Sigmoid colon (tissue), 6 donors: ENCODE measurements at regions not wholly inside any gene's neighbourhood (a gene's known extent, or its start where the extent isn't known, plus 50 kb on each side); places are given as distances from the start of the nearest gene placed in this dataset.

Experiments used
- DNase-seq: peaks from one replicate; pipeline ENCODE4 v3.0.0-alpha.2; 2019
- H3K27ac ChIP-seq, 4 donors: fragments of 200-600 bp; sonication (generic); one replicate each; pipeline ENCODE4 v1.5.1; 2016 to 2019; ENCODE audit warnings: mild to moderate bottlenecking in 1 of 4
- H3K27me3 ChIP-seq, 3 donors: fragments of 200-600 bp; sonication (generic); one replicate each; pipeline ENCODE4 v1.5.1; 2019; ENCODE audit warnings: mild to moderate bottlenecking in 1 of 3
- H3K36me3 ChIP-seq, 4 donors: fragments of 200-600 bp; sonication (generic); one replicate each; pipeline ENCODE4 v1.5.1; 2016 to 2019
- H3K4me1 ChIP-seq, 4 donors: fragments of 200-600 bp; sonication (generic); one replicate each; pipeline ENCODE4 v1.5.1; 2017 to 2019
- H3K4me3 ChIP-seq, 4 donors: fragments of 200-600 bp; sonication (generic); one replicate each; pipeline ENCODE4 v1.5.1; 2017 to 2019; ENCODE audit warnings: mild to moderate bottlenecking in 2 of 4, moderate library complexity in 1 of 4
- H3K9me3 ChIP-seq, 4 donors: fragments of 200-600 bp in 3 of 4; sonication (generic) in 3 of 4; one replicate each; pipeline versions ENCODE4 v1.5.1 to v1.6.1; 2013 to 2019
- CTCF ChIP-seq, 4 experiments: fragments of 450-650 bp in 3 of 4; fragments of 200-600 bp in 1 of 4; IDR thresholded peaks; one replicate each; pipeline ENCODE4 v1.5.1; 2016 to 2019; ENCODE audit warnings: antibody characterized with exemption in 4 of 4, mild to moderate bottlenecking in 3 of 4, moderate library complexity in 2 of 4
- EP300 ChIP-seq, 4 donors: sonication (generic); formaldehyde crosslinking; IDR thresholded peaks; one replicate each; pipeline ENCODE4 v1.6.1; 2017; ENCODE audit warnings: antibody characterized with exemption in 4 of 4
- POLR2A ChIP-seq, 2 donors: fragments of 450-650 bp; IDR thresholded peaks; one replicate each; pipeline ENCODE4 v1.6.1; 2016; ENCODE audit warnings: antibody characterized with exemption in 2 of 2, mild to moderate bottlenecking in 2 of 2, moderate library complexity in 2 of 2
- POLR2AphosphoS5 ChIP-seq, 4 donors: sonication (generic); formaldehyde crosslinking; IDR thresholded peaks; one replicate each; pipeline ENCODE4 v1.6.1; 2017; ENCODE audit warnings: antibody characterized with exemption in 4 of 4
- WGBS, 2 donors: extraction: QIAGEN DNeasy Blood & Tissue Kit; methylation state at CpG; one replicate each; pipeline ENCODE4 v1.1.7; 2013; 5-methylcytosine and 5-hydroxymethylcytosine counted together
- intact Hi-C: fragments of 100-400 bp; cut with DNase I; formaldehyde crosslinking; loops from one replicate; pipeline ENCODE4 v1.15.1; 2023
- donor health status: healthy with polysubstance abuse.
- donor health status: healthy.

DNA sequence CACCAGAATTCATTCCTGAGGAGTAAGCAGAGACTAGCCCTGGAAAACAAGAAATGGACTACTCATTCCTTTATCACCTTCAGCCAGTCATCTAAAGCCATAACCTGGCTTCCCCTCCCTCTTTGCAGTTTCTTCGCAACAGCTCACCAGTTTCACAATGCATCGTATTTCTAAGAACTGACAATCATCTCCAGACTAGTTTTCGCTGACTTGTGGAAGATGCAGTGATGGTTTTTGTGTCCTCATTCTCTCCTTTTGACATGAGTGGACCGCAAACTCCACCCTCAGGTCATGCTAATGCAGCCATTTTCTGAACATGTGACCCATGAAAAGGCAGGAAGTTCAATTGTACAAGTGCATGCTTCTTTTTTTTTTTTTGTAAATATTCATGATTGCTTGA lies 1203.5 kb downstream of the PCDH7 start:
- H3K27ac ChIP-seq: no peak overlapping the region
- no peaks in the 10 kb centered on the region for H3K27me3 ChIP-seq
- intact Hi-C loops: no loop called here
- H3K9me3 ChIP-seq: no peaks in the 10 kb centered on the region
- TF ChIP-seq POLR2AphosphoS5 (IDR thresholded peaks at IDR 0.05) (no peak), EP300 (IDR thresholded peaks at IDR 0.05) (no peak), CTCF (IDR thresholded peaks at IDR 0.05) (no peak), POLR2A (IDR thresholded peaks at IDR 0.05) (no peak)
- WGBS, 2 donors: 91 to 92% methylated on average over 4 of the region's 4 CpGs
- no peaks in the 10 kb centered on the region for H3K4me1 ChIP-seq
- no peaks in the 10 kb centered on the region for H3K36me3 ChIP-seq
- H3K4me3 ChIP-seq: no peak overlapping the region
- no peak for DNase-seq

DNA sequence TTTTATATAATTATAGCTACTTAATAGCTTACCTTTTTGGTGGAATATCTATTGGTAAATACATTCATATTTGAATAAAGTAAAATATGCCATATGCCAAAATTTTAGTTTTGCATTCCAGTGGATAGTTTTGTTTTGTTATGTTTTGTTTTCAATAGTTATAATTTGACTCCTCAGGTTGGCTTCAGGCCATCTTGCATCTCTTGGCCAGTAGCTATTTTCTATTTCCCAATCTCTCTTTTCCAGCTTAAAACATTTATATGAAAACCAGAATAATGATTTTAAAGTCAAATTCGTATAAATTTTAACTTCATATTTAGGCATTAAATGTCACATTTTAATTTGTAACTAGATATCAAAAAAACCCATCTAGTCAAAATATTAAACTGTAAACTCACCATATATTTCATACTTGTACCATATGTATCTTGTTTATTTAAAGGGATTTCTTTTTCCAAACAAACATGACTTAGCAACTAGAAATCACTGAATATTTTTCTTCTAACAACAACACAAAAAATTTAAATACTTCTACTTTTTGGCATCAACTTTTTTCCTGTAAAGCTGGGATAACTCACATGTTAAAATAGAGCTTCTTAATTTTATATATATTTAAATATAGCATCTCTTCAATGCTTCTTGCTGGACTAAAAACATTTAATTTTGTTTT lies 1209.6 kb downstream of the PCDH7 start:
- TF ChIP-seq POLR2AphosphoS5 (IDR thresholded peaks at IDR 0.05): no peak
- no peaks in the 10 kb centered on the region for H3K36me3 ChIP-seq
- no peak for DNase-seq
- H3K4me3 ChIP-seq: no peak overlapping the region
- no peak overlapping the region for H3K27ac ChIP-seq
- intact Hi-C loops: no loop called here
- H3K27me3 ChIP-seq: no peaks in the 10 kb centered on the region
- 68 to 77% methylated on average over 1 of the region's 1 CpG for WGBS, 2 donors
- no peaks in the 10 kb centered on the region for H3K4me1 ChIP-seq
- no peaks in the 10 kb centered on the region for H3K9me3 ChIP-seq

- no peak for TF ChIP-seq POLR2A (IDR thresholded peaks at IDR 0.05)
- Histone ChIP-seq H3K4me3 (no peak overlapping the region), H3K9me3 (no peaks in the 10 kb centered on the region), H3K4me1 (no peaks in the 10 kb centered on the region), H3K27me3 (no peaks in the 10 kb centered on the region), H3K36me3 (no peaks in the 10 kb centered on the region), H3K27ac (no peak overlapping the region)
- WGBS, 2 donors: 29 to 58% methylated on average over 3 of the region's 3 CpGs
- intact Hi-C loops: no loop called here
- no peak for DNase-seq
Observed at GRCh38 chr4:31946456-31946855, 1226.3 kb downstream of the PCDH7 start.

DNA sequence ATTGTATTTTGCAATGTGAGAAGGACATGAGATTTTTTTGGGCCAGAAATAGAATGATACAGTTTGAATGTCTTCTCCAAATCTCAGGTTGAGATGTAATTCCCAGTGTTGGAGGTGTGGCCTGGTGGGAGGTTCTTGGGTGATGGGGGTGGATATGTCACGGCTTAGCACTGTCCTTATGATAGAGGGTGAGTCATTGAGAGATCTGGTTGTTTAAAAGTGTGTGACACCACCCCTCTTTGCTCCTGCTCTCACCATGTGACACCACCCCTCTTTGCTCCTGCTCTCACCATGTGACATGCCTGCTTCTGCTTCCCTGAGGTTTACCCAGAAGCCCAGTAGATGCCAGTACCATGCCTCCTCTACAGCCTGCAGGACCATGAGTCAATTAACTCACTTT lies 1226.9 kb downstream of the PCDH7 start:
- no peak for DNase-seq
- 67 to 82% methylated on average over 1 of the region's 1 CpG for WGBS, 2 donors
- no peaks in the 10 kb centered on the region for H3K27me3 ChIP-seq
- no peaks in the 10 kb centered on the region for H3K36me3 ChIP-seq
- intact Hi-C loops: no loop called here
- H3K9me3 ChIP-seq: no peaks in the 10 kb centered on the region
- TF ChIP-seq POLR2A (IDR thresholded peaks at IDR 0.05) (no peak), EP300 (IDR thresholded peaks at IDR 0.05) (no peak), POLR2AphosphoS5 (IDR thresholded peaks at IDR 0.05) (no peak), CTCF (IDR thresholded peaks at IDR 0.05) (no peak)
- H3K4me3 ChIP-seq: no peak overlapping the region
- no peak overlapping the region for H3K27ac ChIP-seq
- H3K4me1 ChIP-seq: no peaks in the 10 kb centered on the region

DNA sequence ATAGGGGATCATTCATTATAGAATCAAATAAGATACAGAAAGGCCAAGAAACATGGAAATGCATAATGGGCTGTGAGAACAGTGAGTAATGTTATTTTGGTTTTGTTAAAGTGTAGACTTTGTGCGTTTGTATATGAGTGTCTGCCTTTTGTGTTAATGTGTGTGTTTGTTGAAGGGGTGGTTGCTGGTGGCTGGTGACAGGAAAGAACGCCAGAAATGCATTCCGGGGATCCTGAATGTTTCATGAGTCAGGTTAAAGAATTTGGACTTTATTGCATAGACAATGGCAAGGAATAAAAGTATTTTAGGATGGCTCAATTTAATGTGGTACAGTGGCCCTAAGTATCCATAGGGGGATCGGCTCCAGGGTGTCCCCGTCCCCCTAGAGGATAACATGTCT lies 1228.9 kb downstream of the PCDH7 start:
- H3K27me3 ChIP-seq: no peaks in the 10 kb centered on the region
- no peak overlapping the region for H3K27ac ChIP-seq
- intact Hi-C loops: no loop called here
- no peak for DNase-seq
- no peaks in the 10 kb centered on the region for H3K36me3 ChIP-seq
- WGBS, 2 donors: 87 to 90% methylated on average over 5 of the region's 5 CpGs
- no peaks in the 10 kb centered on the region for H3K9me3 ChIP-seq
- H3K4me1 ChIP-seq: no peaks in the 10 kb centered on the region
- H3K4me3 ChIP-seq: no peak overlapping the region
- no peak for TF ChIP-seq EP300 (IDR thresholded peaks at IDR 0.05)
- TF ChIP-seq POLR2A (IDR thresholded peaks at IDR 0.05): no peak
- TF ChIP-seq POLR2AphosphoS5 (IDR thresholded peaks at IDR 0.05): no peak
- TF ChIP-seq CTCF (IDR thresholded peaks at IDR 0.05): no peak

- no peaks in the 10 kb centered on the region for H3K36me3 ChIP-seq
- 84 to 88% methylated on average over 2 of the region's 2 CpGs for WGBS, 2 donors
- H3K27ac ChIP-seq: no peak overlapping the region
- TF ChIP-seq CTCF (IDR thresholded peaks at IDR 0.05): no peak
- no peak for TF ChIP-seq EP300 (IDR thresholded peaks at IDR 0.05)
- no peak for TF ChIP-seq POLR2AphosphoS5 (IDR thresholded peaks at IDR 0.05)
- no peak for TF ChIP-seq POLR2A (IDR thresholded peaks at IDR 0.05)
- DNase-seq: no peak
- no peak overlapping the region for H3K4me3 ChIP-seq
- no peaks in the 10 kb centered on the region for H3K9me3 ChIP-seq
- intact Hi-C loops: no loop called here
- no peaks in the 10 kb centered on the region for H3K27me3 ChIP-seq
- no peaks in the 10 kb centered on the region for H3K4me1 ChIP-seq
Observed at GRCh38 chr4:31955346-31955745, 1235.2 kb downstream of the PCDH7 start.
